ENCODE measurements at regions not wholly inside any gene's neighbourhood (a gene's known extent, or its start where the extent isn't known, plus 50 kb on each side); places are given as distances from the start of the nearest gene placed in this dataset.

DNA sequence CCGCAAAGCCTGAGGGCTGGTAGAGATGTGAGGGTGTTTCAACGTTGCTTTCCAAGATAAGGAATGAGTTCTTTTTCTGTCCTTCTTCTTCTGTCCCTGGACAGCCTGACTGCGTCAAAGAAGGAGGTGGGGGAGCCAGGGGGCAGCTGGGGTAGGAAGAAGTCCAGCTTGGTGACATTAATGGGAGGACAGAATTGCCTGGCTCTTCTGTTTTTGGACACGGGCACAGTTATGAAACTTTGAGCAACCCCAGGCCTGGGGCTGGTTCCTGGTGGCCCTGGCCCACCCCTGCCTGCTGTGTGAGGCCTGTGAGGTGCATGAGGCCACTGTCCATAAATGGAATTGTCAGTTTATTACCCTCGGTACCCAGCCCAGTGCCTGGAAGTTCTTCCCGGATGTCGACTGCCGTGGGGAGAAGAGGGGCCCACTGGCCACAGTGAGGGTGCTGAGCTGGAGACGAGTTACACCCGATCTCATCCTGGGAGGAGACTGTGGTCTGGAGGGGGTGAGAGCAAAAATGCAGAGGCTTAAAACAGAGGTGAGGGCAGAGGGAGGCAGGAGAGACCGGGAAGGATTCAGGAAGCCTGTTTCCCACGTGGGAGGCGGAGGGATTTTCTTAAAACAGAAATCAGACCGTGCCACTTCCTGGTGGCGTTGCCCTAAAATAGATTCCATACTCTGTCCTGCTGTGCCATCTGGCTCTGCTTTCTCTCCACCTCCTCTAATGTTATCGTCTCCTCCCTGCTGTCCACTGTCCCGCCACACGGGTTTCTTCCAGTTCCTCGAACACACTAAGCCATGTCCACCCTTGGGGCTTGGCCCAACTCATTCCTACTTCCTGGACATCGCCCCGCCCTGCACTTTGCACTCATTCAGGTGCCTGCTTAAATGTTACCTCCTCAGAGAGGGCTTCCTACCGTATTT lies 59.7 kb upstream of the RASD2 start:
- TF ChIP-seq POLR2AphosphoS5 (IDR thresholded peaks at IDR 0.05; ENCODE audit: low read depth): no peak
- TF ChIP-seq, protein P1, sequence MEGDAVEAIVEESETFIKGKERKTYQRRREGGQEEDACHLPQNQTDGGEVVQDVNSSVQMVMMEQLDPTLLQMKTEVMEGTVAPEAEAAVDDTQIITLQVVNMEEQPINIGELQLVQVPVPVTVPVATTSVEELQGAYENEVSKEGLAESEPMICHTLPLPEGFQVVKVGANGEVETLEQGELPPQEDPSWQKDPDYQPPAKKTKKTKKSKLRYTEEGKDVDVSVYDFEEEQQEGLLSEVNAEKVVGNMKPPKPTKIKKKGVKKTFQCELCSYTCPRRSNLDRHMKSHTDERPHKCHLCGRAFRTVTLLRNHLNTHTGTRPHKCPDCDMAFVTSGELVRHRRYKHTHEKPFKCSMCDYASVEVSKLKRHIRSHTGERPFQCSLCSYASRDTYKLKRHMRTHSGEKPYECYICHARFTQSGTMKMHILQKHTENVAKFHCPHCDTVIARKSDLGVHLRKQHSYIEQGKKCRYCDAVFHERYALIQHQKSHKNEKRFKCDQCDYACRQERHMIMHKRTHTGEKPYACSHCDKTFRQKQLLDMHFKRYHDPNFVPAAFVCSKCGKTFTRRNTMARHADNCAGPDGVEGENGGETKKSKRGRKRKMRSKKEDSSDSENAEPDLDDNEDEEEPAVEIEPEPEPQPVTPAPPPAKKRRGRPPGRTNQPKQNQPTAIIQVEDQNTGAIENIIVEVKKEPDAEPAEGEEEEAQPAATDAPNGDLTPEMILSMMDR (IDR thresholded peaks at IDR 0.05; ENCODE audit: insufficient read depth, low read length): no peak
- TF ChIP-seq, protein P2, sequence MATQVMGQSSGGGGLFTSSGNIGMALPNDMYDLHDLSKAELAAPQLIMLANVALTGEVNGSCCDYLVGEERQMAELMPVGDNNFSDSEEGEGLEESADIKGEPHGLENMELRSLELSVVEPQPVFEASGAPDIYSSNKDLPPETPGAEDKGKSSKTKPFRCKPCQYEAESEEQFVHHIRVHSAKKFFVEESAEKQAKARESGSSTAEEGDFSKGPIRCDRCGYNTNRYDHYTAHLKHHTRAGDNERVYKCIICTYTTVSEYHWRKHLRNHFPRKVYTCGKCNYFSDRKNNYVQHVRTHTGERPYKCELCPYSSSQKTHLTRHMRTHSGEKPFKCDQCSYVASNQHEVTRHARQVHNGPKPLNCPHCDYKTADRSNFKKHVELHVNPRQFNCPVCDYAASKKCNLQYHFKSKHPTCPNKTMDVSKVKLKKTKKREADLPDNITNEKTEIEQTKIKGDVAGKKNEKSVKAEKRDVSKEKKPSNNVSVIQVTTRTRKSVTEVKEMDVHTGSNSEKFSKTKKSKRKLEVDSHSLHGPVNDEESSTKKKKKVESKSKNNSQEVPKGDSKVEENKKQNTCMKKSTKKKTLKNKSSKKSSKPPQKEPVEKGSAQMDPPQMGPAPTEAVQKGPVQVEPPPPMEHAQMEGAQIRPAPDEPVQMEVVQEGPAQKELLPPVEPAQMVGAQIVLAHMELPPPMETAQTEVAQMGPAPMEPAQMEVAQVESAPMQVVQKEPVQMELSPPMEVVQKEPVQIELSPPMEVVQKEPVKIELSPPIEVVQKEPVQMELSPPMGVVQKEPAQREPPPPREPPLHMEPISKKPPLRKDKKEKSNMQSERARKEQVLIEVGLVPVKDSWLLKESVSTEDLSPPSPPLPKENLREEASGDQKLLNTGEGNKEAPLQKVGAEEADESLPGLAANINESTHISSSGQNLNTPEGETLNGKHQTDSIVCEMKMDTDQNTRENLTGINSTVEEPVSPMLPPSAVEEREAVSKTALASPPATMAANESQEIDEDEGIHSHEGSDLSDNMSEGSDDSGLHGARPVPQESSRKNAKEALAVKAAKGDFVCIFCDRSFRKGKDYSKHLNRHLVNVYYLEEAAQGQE (IDR thresholded peaks at IDR 0.05; ENCODE audit: insufficient replicate concordance, low read depth): no peak
